Colonic mucosa (tissue), 4 donors: ENCODE measurements at regions not wholly inside any gene's neighbourhood (a gene's known extent, or its start where the extent isn't known, plus 50 kb on each side); places are given as distances from the start of the nearest gene placed in this dataset.

Source experiments
- DNase-seq: peaks from one replicate; pipeline ENCODE4 v3.0.0-alpha.2; 2020
- H3K27ac ChIP-seq: fragments of 200-600 bp; one replicate; pipeline ENCODE4 v1.8.0; 2021
- H3K27me3 ChIP-seq: fragments of 200-600 bp; one replicate; pipeline ENCODE4 v1.8.0; 2021
- H3K36me3 ChIP-seq: fragments of 200-600 bp; one replicate; pipeline ENCODE4 v1.8.0; 2021
- H3K4me1 ChIP-seq: fragments of 200-600 bp; one replicate; pipeline ENCODE4 v1.8.0; 2021; ENCODE audit warnings: mild to moderate bottlenecking
- H3K4me3 ChIP-seq: fragments of 200-600 bp; one replicate; pipeline ENCODE4 v1.8.0; 2021
- H3K9ac ChIP-seq, 2 donors: one replicate each; pipeline ENCODE4 v1.7.0; 2013; ENCODE audit warnings: control low read depth in 2 of 2, low read depth in 2 of 2, low read length in 2 of 2
- H3K9me3 ChIP-seq: fragments of 200-600 bp; one replicate; pipeline ENCODE4 v1.8.0; 2021
- intact Hi-C: fragments of 100-400 bp; cut with DNase I; formaldehyde crosslinking; loops from one replicate; pipeline ENCODE4 v1.14.1; 2022
- TF ChIP-seq, protein P1 (sequence below): fragments of 200-600 bp; IDR thresholded peaks from one replicate; pipeline ENCODE4 v1.8.0; 2022; ENCODE audit warnings: antibody characterized with exemption, mild to moderate bottlenecking
- donor health status: healthy.
- donor health status: DM: no; HTN: no; CAD: no.
- donor health status: DM: no; HTN: no; CAD: no.

DNA sequence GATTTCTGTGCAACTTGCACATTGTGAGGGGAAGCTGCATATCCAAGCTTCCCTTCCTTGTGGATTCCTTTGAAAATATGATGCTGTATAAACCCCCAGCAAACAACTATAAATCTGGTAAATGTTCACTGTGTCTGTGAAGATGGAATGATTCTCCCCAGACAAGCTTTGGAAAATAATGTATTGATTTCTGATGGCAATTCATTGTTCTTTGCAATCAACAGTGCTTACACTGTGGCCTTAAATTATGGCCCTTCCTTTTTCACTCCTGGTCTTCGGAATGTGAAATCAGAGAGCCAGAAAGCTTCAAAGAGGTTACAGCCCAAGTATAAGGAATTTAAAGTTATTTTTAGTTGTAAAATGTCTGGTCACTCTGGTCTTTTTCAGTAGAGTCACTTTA lies 308.8 kb downstream of the CBLN4 start:
- Histone ChIP-seq H3K36me3 (no peaks in the 10 kb centered on the region), H3K27me3 (no peaks in the 10 kb centered on the region), H3K9me3 (no peaks in the 10 kb centered on the region), H3K4me1 (no peaks in the 10 kb centered on the region), H3K27ac (no peak overlapping the region), H3K9ac (no peak overlapping the region), H3K4me3 (no peak overlapping the region)
- TF ChIP-seq, protein P1, sequence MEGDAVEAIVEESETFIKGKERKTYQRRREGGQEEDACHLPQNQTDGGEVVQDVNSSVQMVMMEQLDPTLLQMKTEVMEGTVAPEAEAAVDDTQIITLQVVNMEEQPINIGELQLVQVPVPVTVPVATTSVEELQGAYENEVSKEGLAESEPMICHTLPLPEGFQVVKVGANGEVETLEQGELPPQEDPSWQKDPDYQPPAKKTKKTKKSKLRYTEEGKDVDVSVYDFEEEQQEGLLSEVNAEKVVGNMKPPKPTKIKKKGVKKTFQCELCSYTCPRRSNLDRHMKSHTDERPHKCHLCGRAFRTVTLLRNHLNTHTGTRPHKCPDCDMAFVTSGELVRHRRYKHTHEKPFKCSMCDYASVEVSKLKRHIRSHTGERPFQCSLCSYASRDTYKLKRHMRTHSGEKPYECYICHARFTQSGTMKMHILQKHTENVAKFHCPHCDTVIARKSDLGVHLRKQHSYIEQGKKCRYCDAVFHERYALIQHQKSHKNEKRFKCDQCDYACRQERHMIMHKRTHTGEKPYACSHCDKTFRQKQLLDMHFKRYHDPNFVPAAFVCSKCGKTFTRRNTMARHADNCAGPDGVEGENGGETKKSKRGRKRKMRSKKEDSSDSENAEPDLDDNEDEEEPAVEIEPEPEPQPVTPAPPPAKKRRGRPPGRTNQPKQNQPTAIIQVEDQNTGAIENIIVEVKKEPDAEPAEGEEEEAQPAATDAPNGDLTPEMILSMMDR = no peak
- no peak for DNase-seq
- intact Hi-C loops = no loop called here

DNA sequence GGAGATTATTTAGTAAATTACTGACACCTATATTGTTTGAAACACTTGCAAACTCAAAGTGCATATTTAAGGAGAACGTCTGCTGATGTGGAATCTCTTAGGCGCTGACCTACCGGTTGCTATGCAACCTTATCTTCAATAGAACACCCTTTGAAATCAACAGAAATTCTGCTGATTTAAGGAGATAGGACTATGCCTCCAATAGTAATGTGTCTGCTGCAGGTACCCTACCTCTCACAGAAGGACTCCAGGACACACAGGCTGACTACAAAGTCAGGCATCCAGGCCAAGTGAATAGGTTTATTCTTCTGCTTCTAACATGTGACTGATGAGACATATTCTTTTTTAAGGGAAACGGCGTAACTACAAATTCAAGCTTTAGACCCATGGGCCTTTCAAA lies 311.7 kb downstream of the CBLN4 start:
- Histone ChIP-seq H3K27me3 (no peaks in the 10 kb centered on the region), H3K36me3 (no peaks in the 10 kb centered on the region), H3K9ac (no peak overlapping the region), H3K9me3 (no peaks in the 10 kb centered on the region), H3K4me1 (no peaks in the 10 kb centered on the region), H3K4me3 (no peak overlapping the region), H3K27ac (no peak overlapping the region)
- intact Hi-C loops = no loop called here
- DNase-seq = no peak
- TF ChIP-seq, protein P1 = no peak

DNA sequence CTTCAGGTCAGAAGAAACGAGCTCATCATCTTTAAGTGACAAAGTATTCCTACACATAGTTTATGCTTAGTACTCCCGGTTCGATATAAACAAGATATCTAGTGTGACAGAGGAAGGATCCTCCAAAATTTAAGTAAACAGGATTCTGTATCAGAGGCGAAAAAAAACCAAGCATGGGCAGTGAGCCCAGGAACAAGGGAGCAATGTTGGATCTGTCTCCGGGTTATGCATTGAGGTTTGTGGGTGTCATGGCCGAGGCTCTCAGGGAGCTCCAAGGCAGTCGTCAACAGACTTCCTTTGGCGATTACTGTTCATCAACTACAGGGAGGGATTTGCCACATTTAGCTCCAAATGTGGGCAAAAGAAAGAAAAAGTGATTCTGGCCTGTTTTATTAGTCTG lies 319.5 kb downstream of the CBLN4 start:
- no peak overlapping the region for H3K27ac ChIP-seq
- H3K9me3 ChIP-seq = no peaks in the 10 kb centered on the region
- no peaks in the 10 kb centered on the region for H3K27me3 ChIP-seq
- H3K4me1 ChIP-seq = peaks cover 7% of the 10 kb centered on the region
- TF ChIP-seq, protein P1 = no peak
- intact Hi-C loops = no loop called here
- no peaks in the 10 kb centered on the region for H3K36me3 ChIP-seq
- no peak overlapping the region for H3K4me3 ChIP-seq
- DNase-seq = no peak
- H3K9ac ChIP-seq = no peak overlapping the region

DNA sequence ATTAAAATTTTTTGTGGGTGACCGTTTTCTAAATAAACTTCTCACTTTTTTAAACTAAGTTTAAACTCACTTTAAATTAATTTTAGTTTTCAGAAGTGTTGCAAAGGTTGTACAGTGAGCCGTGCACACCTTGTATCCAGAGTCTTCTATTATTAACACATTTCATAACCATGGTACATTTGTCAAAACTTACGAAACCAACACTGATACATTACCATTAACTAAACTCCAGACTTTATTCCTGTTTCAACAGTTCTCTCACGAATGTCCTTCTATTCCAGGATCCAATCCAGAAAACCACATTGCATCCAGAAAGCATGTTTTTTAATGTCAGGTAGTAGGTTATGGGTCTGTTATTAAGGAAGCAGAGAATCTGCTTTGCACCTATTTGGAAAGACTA lies 319.9 kb downstream of the CBLN4 start:
- no peaks in the 10 kb centered on the region for H3K9me3 ChIP-seq
- no peak overlapping the region for H3K4me3 ChIP-seq
- H3K27ac ChIP-seq = no peak overlapping the region
- no peak overlapping the region for H3K9ac ChIP-seq
- intact Hi-C loops = no loop called here
- no peaks in the 10 kb centered on the region for H3K27me3 ChIP-seq
- H3K4me1 ChIP-seq = peaks cover 7% of the 10 kb centered on the region
- no peaks in the 10 kb centered on the region for H3K36me3 ChIP-seq
- TF ChIP-seq, protein P1 = no peak
- DNase-seq = no peak

DNA sequence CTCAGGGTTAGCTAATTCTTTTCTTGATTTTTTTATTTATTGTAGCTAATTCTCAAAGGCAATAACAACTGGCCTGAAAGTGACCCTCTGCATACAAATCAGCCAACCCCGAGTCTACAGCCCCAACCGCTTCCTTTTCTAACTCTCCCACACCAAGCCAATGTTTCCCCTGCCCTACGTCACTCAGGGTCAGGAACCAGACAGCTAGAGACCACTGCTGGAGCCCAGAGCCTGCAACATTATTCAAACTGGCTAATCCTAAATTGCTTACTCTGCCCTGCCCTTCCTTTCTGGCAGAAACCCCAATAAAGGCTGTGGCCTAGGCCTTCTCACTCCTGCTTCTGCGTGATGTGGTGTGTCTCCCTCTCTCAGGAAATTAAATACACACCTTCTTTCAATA lies 320.7 kb downstream of the CBLN4 start:
- H3K27ac ChIP-seq = no peak overlapping the region
- TF ChIP-seq, protein P1 = no peak
- H3K4me1 ChIP-seq = peaks cover 7% of the 10 kb centered on the region
- no peak overlapping the region for H3K9ac ChIP-seq
- no peak overlapping the region for H3K4me3 ChIP-seq
- DNase-seq = no peak
- H3K27me3 ChIP-seq = no peaks in the 10 kb centered on the region
- H3K36me3 ChIP-seq = no peaks in the 10 kb centered on the region
- intact Hi-C loops = no loop called here
- no peaks in the 10 kb centered on the region for H3K9me3 ChIP-seq
